ENCODE measurements at regions not wholly inside any gene's neighbourhood (a gene's known extent, or its start where the extent isn't known, plus 50 kb on each side); places are given as distances from the start of the nearest gene placed in this dataset.

GRCh38 chr1:242712248-242712647, 187.8 kb upstream of the PLD5 start:
- TF ChIP-seq CTCF (conservative IDR thresholded peaks at IDR 0.05; ENCODE audit: low read length) (no peak), EZH2phosphoT487 (IDR thresholded peaks at IDR 0.05; ENCODE audit: borderline replicate concordance, low read depth, low read length) (no peak)

Measured in OCI-LY7 (cell line).